NB4 (cell line): ENCODE measurements at regions not wholly inside any gene's neighbourhood (a gene's known extent, or its start where the extent isn't known, plus 50 kb on each side); places are given as distances from the start of the nearest gene placed in this dataset.

ENCODE experiments used
- DNase-seq: peaks from one replicate; pipeline ENCODE4 v3.0.0; 2010; ENCODE audit warnings: low read depth
- H3K4me3 ChIP-seq: one replicate; pipeline ENCODE4 v1.5.1; 2011; ENCODE audit warnings: mild to moderate bottlenecking, low read depth, low read length, moderate library complexity
- MAX ChIP-seq: IDR thresholded peaks from 2 replicates; pipeline ENCODE4 v1.6.1; 2011; ENCODE audit warnings: low read depth, low read length
- MYC ChIP-seq: IDR thresholded peaks from 2 replicates; pipeline ENCODE4 v1.6.1; 2011; ENCODE audit warnings: low read depth, low read length
- POLR2A ChIP-seq: IDR thresholded peaks from 2 replicates; pipeline ENCODE4 v1.6.1; 2011; ENCODE audit warnings: mild to moderate bottlenecking; ENCODE audit not compliant: insufficient read length; ENCODE audit errors: extremely low read depth
- TF ChIP-seq, protein P1 (sequence below): IDR thresholded peaks from one replicate; pipeline ENCODE4 v1.5.1; 2012; ENCODE audit warnings: low read depth, low read length

DNA sequence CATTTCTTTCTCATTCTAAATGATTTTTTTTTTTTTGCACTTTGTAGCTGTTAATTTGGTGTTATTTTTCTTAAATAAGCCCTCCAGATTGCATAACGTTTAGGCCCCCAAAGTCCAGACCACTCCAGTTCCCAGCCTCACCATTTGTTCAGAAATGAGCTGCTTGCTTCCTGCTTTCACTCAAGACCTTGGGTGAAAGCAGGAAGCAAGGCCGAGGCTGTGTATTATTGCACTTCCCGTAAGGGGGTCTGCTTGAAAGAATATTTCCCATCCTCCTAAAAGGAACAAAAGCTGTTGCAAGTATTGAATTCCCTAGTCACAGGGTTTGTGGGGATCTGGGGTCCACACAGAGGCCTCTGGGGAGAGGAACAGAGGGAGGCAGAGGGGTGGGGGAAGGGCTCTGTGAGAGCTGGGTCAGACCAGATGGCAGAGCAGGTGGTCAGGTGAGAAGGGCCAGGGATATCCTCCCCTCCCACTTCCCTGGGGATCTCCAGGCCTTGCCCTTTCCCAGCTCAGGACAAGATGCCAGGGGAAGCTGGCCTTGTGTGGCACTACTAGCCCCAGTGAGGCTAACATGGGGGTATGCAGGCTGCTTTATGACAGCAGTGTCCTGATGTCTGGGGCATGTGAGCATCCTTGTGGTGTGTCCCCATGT is 51.6 kb upstream of the MYEOV start:
- H3K4me3 ChIP-seq, result no peak overlapping the region
- no peak for TF ChIP-seq MYC
- no peak for TF ChIP-seq MAX
- TF ChIP-seq, protein P1, sequence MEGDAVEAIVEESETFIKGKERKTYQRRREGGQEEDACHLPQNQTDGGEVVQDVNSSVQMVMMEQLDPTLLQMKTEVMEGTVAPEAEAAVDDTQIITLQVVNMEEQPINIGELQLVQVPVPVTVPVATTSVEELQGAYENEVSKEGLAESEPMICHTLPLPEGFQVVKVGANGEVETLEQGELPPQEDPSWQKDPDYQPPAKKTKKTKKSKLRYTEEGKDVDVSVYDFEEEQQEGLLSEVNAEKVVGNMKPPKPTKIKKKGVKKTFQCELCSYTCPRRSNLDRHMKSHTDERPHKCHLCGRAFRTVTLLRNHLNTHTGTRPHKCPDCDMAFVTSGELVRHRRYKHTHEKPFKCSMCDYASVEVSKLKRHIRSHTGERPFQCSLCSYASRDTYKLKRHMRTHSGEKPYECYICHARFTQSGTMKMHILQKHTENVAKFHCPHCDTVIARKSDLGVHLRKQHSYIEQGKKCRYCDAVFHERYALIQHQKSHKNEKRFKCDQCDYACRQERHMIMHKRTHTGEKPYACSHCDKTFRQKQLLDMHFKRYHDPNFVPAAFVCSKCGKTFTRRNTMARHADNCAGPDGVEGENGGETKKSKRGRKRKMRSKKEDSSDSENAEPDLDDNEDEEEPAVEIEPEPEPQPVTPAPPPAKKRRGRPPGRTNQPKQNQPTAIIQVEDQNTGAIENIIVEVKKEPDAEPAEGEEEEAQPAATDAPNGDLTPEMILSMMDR, result no peak
- no peak for TF ChIP-seq POLR2A
- DNase-seq, result peak; percentile 30

- TF ChIP-seq MAX, result no peak
- TF ChIP-seq, protein P1, result no peak
- no peak for TF ChIP-seq MYC
- TF ChIP-seq POLR2A, result no peak
- H3K4me3 ChIP-seq, result no peak overlapping the region
Observed at GRCh38 chr11:69243496-69244200, 50.3 kb upstream of the MYEOV start.

More at GRCh38 chr11:69243496-69244200, 50.3 kb upstream of the MYEOV start:
- no peak for DNase-seq
